ENCODE measurements at regions not wholly inside any gene's neighbourhood (a gene's known extent, or its start where the extent isn't known, plus 50 kb on each side); places are given as distances from the start of the nearest gene placed in this dataset.

GRCh38 chr12:46950094-46950493 lies 124.3 kb upstream of the SLC38A4 start:
- Mint-ChIP-seq H3K27ac (no peak overlapping the region), H3K36me3 (no peaks in the 10 kb centered on the region), H3K4me3 (no peak overlapping the region), H3K4me1 (no peaks in the 10 kb centered on the region), H3K9me3 (no peaks in the 10 kb centered on the region), H3K27me3 (peaks cover 0 to 15% (median 10%) of the 10 kb centered on the region in 5 donors)
- DNase-seq = no peak
- no peak overlapping the region for H3K4me3 ChIP-seq (ENCODE audit: low read length)
- POLR2A ChIA-PET = no interaction called here
- CTCF ChIA-PET = no interaction called here
- H3K9me3 ChIP-seq (ENCODE audit: control insufficient read depth in 2 of 3, low read length in 3 of 3) = no peaks in the 10 kb centered on the region
- no peaks in the 10 kb centered on the region for H3K4me1 ChIP-seq (ENCODE audit: control insufficient read depth in 2 of 2, insufficient read depth in 2 of 2, low read length in 2 of 2)
- no peaks in the 10 kb centered on the region for H3K36me3 ChIP-seq (ENCODE audit: control insufficient read depth in 2 of 3, insufficient read depth in 3 of 3, low read length in 3 of 3)
- no peak overlapping the region for H3K27ac ChIP-seq (ENCODE audit: low read depth, low read length)
- ATAC-seq = no peak
- intact Hi-C loops (cut with micrococcal nuclease) = no loop called here
- no peaks in the 10 kb centered on the region for H3K27me3 ChIP-seq (ENCODE audit: control insufficient read depth in 2 of 2, insufficient read depth in 2 of 2, low read length in 2 of 2)

GRCh38 chr12:46952880-46953483 lies 126.4 kb upstream of the PCED1B start:
- no peaks in the 10 kb centered on the region for H3K36me3 Mint-ChIP-seq
- H3K4me1 Mint-ChIP-seq = no peaks in the 10 kb centered on the region
- H3K9me3 Mint-ChIP-seq = peaks cover 0 to 4% (median 0%) of the 10 kb centered on the region in 11 donors
- POLR2A ChIA-PET = no interaction called here
- intact Hi-C loops (cut with micrococcal nuclease) = no loop called here
- no peaks in the 10 kb centered on the region for H3K36me3 ChIP-seq (ENCODE audit: control insufficient read depth in 2 of 3, insufficient read depth in 3 of 3, low read length in 3 of 3)
- no peaks in the 10 kb centered on the region for H3K27me3 ChIP-seq (ENCODE audit: control insufficient read depth in 2 of 2, insufficient read depth in 2 of 2, low read length in 2 of 2)
- H3K27ac Mint-ChIP-seq = no peak overlapping the region
- DNase-seq = no peak
- no peak overlapping the region for H3K4me3 Mint-ChIP-seq
- H3K27ac ChIP-seq (ENCODE audit: low read depth, low read length) = no peak overlapping the region
- no peak overlapping the region for H3K4me3 ChIP-seq (ENCODE audit: low read length)
- no peaks in the 10 kb centered on the region for H3K4me1 ChIP-seq (ENCODE audit: control insufficient read depth in 2 of 2, insufficient read depth in 2 of 2, low read length in 2 of 2)
- no peak for ATAC-seq
- peaks cover 0 to 18% (median 15%) of the 10 kb centered on the region in 5 donors for H3K27me3 Mint-ChIP-seq
- CTCF ChIA-PET = no interaction called here
- H3K9me3 ChIP-seq (ENCODE audit: control insufficient read depth in 2 of 3, low read length in 3 of 3) = no peaks in the 10 kb centered on the region

- Mint-ChIP-seq H3K4me3 (no peak overlapping the region), H3K27ac (no peak overlapping the region), H3K4me1 (no peaks in the 10 kb centered on the region), H3K9me3 (peaks cover 0 to 4% (median 0%) of the 10 kb centered on the region in 11 donors), H3K27me3 (peaks cover 0 to 18% (median 15%) of the 10 kb centered on the region in 5 donors), H3K36me3 (no peaks in the 10 kb centered on the region)
- CTCF ChIA-PET = no interaction called here
- Histone ChIP-seq H3K27me3 (ENCODE audit: control insufficient read depth in 2 of 2, insufficient read depth in 2 of 2, low read length in 2 of 2) (no peaks in the 10 kb centered on the region), H3K4me1 (ENCODE audit: control insufficient read depth in 2 of 2, insufficient read depth in 2 of 2, low read length in 2 of 2) (no peaks in the 10 kb centered on the region), H3K27ac (ENCODE audit: low read depth, low read length) (no peak overlapping the region), H3K9me3 (ENCODE audit: control insufficient read depth in 2 of 3, low read length in 3 of 3) (no peaks in the 10 kb centered on the region), H3K4me3 (ENCODE audit: low read length) (no peak overlapping the region), H3K36me3 (ENCODE audit: control insufficient read depth in 2 of 3, insufficient read depth in 3 of 3, low read length in 3 of 3) (no peaks in the 10 kb centered on the region)
- POLR2A ChIA-PET = no interaction called here
- DNase-seq (no peak), ATAC-seq (no peak)
- intact Hi-C loops (cut with micrococcal nuclease) = no loop called here
Observed at GRCh38 chr12:46956451-46957035, 122.9 kb upstream of the PCED1B start.

- peaks cover 0 to 14% (median 10%) of the 10 kb centered on the region in 5 donors for H3K27me3 Mint-ChIP-seq
- no peak for DNase-seq
- H3K27me3 ChIP-seq (ENCODE audit: control insufficient read depth in 2 of 2, insufficient read depth in 2 of 2, low read length in 2 of 2) = no peaks in the 10 kb centered on the region
- H3K4me3 ChIP-seq (ENCODE audit: low read length) = no peak overlapping the region
- H3K27ac ChIP-seq (ENCODE audit: low read depth, low read length) = no peak overlapping the region
- no peak overlapping the region for H3K4me3 Mint-ChIP-seq
- no peaks in the 10 kb centered on the region for H3K4me1 ChIP-seq (ENCODE audit: control insufficient read depth in 2 of 2, insufficient read depth in 2 of 2, low read length in 2 of 2)
- CTCF ChIA-PET = no interaction called here
- H3K27ac Mint-ChIP-seq = no peak overlapping the region
- POLR2A ChIA-PET = no interaction called here
- intact Hi-C loops (cut with micrococcal nuclease) = no loop called here
- H3K9me3 ChIP-seq (ENCODE audit: control insufficient read depth in 2 of 3, low read length in 3 of 3) = no peaks in the 10 kb centered on the region
- H3K36me3 ChIP-seq (ENCODE audit: control insufficient read depth in 2 of 3, insufficient read depth in 3 of 3, low read length in 3 of 3) = no peaks in the 10 kb centered on the region
- H3K9me3 Mint-ChIP-seq = peaks cover 0 to 4% (median 0%) of the 10 kb centered on the region in 11 donors
- no peaks in the 10 kb centered on the region for H3K36me3 Mint-ChIP-seq
- H3K4me1 Mint-ChIP-seq = no peaks in the 10 kb centered on the region
- no peak for ATAC-seq
Observed at GRCh38 chr12:46958053-46958452, 121.4 kb upstream of the PCED1B start.

- Mint-ChIP-seq H3K9me3 (peaks cover 0 to 4% (median 0%) of the 10 kb centered on the region in 11 donors), H3K4me1 (no peaks in the 10 kb centered on the region), H3K27me3 (peaks cover 0 to 14% (median 6%) of the 10 kb centered on the region in 5 donors), H3K4me3 (no peak overlapping the region), H3K36me3 (no peaks in the 10 kb centered on the region), H3K27ac (no peak overlapping the region)
- no peaks in the 10 kb centered on the region for H3K36me3 ChIP-seq (ENCODE audit: control insufficient read depth in 2 of 3, insufficient read depth in 3 of 3, low read length in 3 of 3)
- H3K9me3 ChIP-seq (ENCODE audit: control insufficient read depth in 2 of 3, low read length in 3 of 3) = no peaks in the 10 kb centered on the region
- ChIA-PET POLR2A (no interaction called here), CTCF (no interaction called here)
- DNase-seq (no peak), ATAC-seq (no peak)
- no peaks in the 10 kb centered on the region for H3K4me1 ChIP-seq (ENCODE audit: control insufficient read depth in 2 of 2, insufficient read depth in 2 of 2, low read length in 2 of 2)
- H3K27ac ChIP-seq (ENCODE audit: low read depth, low read length) = no peak overlapping the region
- no peaks in the 10 kb centered on the region for H3K27me3 ChIP-seq (ENCODE audit: control insufficient read depth in 2 of 2, insufficient read depth in 2 of 2, low read length in 2 of 2)
- intact Hi-C loops (cut with micrococcal nuclease) = no loop called here
- H3K4me3 ChIP-seq (ENCODE audit: low read length) = no peak overlapping the region
Observed at GRCh38 chr12:46958599-46959290, 120.7 kb upstream of the PCED1B start.

- CTCF ChIA-PET = no interaction called here
- H3K4me1 Mint-ChIP-seq = no peaks in the 10 kb centered on the region
- no peak overlapping the region for H3K27ac ChIP-seq (ENCODE audit: low read depth, low read length)
- ATAC-seq (no peak), DNase-seq (no peak)
- no peaks in the 10 kb centered on the region for H3K27me3 ChIP-seq (ENCODE audit: control insufficient read depth in 2 of 2, insufficient read depth in 2 of 2, low read length in 2 of 2)
- no peaks in the 10 kb centered on the region for H3K9me3 ChIP-seq (ENCODE audit: control insufficient read depth in 2 of 3, low read length in 3 of 3)
- no peaks in the 10 kb centered on the region for H3K4me1 ChIP-seq (ENCODE audit: control insufficient read depth in 2 of 2, insufficient read depth in 2 of 2, low read length in 2 of 2)
- peaks cover 0 to 11% (median 6%) of the 10 kb centered on the region in 5 donors for H3K27me3 Mint-ChIP-seq
- intact Hi-C loops (cut with micrococcal nuclease) = no loop called here
- H3K4me3 ChIP-seq (ENCODE audit: low read length) = no peak overlapping the region
- H3K4me3 Mint-ChIP-seq = no peak overlapping the region
- H3K27ac Mint-ChIP-seq = no peak overlapping the region
- H3K36me3 Mint-ChIP-seq = no peaks in the 10 kb centered on the region
- peaks cover 0 to 4% (median 0%) of the 10 kb centered on the region in 11 donors for H3K9me3 Mint-ChIP-seq
- H3K36me3 ChIP-seq (ENCODE audit: control insufficient read depth in 2 of 3, insufficient read depth in 3 of 3, low read length in 3 of 3) = no peaks in the 10 kb centered on the region
- POLR2A ChIA-PET = no interaction called here
Observed at GRCh38 chr12:46959502-46959901, 119.9 kb upstream of the PCED1B start.

- Histone ChIP-seq H3K4me3 (ENCODE audit: low read length) (no peak overlapping the region), H3K4me1 (ENCODE audit: control insufficient read depth in 2 of 2, insufficient read depth in 2 of 2, low read length in 2 of 2) (no peaks in the 10 kb centered on the region), H3K9me3 (ENCODE audit: control insufficient read depth in 2 of 3, low read length in 3 of 3) (no peaks in the 10 kb centered on the region), H3K36me3 (ENCODE audit: control insufficient read depth in 2 of 3, insufficient read depth in 3 of 3, low read length in 3 of 3) (no peaks in the 10 kb centered on the region), H3K27me3 (ENCODE audit: control insufficient read depth in 2 of 2, insufficient read depth in 2 of 2, low read length in 2 of 2) (no peaks in the 10 kb centered on the region), H3K27ac (ENCODE audit: low read depth, low read length) (no peak overlapping the region)
- intact Hi-C loops (cut with micrococcal nuclease) = no loop called here
- Mint-ChIP-seq H3K4me3 (no peak overlapping the region), H3K36me3 (no peaks in the 10 kb centered on the region), H3K27ac (no peak overlapping the region), H3K27me3 (peaks cover 0 to 6% (median 6%) of the 10 kb centered on the region in 5 donors), H3K9me3 (no peaks in the 10 kb centered on the region), H3K4me1 (no peaks in the 10 kb centered on the region)
- POLR2A ChIA-PET = no interaction called here
- no peak for ATAC-seq
- CTCF ChIA-PET = no interaction called here
- DNase-seq = no peak
Observed at GRCh38 chr12:46960681-46961080, 118.7 kb upstream of the PCED1B start.

All from naive thymus-derived CD4-positive, alpha-beta T cell (primary cell).